GM20000 (cell line): ENCODE measurements at regions not wholly inside any gene's neighbourhood (a gene's known extent, or its start where the extent isn't known, plus 50 kb on each side); places are given as distances from the start of the nearest gene placed in this dataset.
A peak's percentile ranks its signal among the peaks of the same experiment; 100 is the strongest.

Experiments used
- DNase-seq: peaks from one replicate; pipeline ENCODE4 v3.0.0; 2012; ENCODE audit warnings: low spot score
- TF ChIP-seq, protein P1 (sequence below): IDR thresholded peaks from 2 replicates; pipeline ENCODE4 v1.5.1; 2012; ENCODE audit warnings: mild to moderate bottlenecking, control low read depth; ENCODE audit errors: extremely low read depth, missing control alignments

DNA sequence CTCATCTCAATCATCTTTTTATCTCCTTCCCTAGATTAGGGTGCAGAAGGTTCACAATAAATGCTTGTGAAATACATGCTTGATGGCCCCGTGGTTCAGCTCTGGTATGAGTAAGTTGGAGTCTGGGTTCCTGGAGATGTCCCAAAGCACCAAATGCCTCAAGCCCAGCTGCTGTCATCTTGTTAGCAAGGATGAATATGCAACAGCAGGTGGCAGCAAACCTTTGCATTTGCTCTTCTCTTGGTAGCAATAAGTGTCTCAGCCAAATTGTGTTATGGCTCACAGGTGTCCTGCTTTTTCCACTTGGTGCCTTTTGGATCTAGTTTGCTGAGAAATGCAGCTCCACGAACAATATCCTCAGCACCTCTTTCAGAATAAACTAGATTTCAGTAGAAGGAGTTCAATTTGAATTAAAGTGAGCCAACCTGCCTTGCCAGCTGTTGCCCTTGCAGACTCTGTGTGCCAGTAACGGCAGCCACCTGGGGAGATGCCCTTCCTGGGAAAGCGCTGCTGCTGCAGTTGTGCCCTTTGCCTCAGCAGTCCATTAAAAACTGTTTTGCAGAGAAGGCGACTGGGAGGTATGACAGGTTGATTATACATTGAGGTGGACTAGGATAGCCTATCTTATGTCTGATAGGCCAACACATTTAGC is 417.3 kb downstream of the SNAPC1 start:
- peak; percentile 38 for DNase-seq

DNA sequence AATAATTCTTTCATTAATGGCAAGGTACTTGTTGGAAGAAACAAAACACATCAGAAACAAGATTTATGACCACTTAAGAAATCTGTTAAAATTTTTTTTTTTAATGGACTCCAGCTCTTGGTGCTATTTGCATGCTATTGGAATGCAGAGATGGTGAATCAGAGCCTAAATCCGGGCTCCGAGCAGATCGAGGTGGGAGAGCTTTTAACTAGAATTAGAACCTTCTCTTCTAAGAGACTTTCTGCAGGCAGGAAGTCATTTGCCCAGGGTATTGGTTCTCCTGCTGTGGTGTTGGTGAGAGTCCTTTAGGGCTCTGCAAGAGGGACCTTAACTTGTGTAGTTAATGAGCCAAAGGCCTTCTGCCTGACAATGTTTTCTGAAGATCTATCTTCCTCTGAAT is 419.4 kb downstream of the SNAPC1 start:
- TF ChIP-seq, protein P1, sequence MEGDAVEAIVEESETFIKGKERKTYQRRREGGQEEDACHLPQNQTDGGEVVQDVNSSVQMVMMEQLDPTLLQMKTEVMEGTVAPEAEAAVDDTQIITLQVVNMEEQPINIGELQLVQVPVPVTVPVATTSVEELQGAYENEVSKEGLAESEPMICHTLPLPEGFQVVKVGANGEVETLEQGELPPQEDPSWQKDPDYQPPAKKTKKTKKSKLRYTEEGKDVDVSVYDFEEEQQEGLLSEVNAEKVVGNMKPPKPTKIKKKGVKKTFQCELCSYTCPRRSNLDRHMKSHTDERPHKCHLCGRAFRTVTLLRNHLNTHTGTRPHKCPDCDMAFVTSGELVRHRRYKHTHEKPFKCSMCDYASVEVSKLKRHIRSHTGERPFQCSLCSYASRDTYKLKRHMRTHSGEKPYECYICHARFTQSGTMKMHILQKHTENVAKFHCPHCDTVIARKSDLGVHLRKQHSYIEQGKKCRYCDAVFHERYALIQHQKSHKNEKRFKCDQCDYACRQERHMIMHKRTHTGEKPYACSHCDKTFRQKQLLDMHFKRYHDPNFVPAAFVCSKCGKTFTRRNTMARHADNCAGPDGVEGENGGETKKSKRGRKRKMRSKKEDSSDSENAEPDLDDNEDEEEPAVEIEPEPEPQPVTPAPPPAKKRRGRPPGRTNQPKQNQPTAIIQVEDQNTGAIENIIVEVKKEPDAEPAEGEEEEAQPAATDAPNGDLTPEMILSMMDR = no peak
- DNase-seq = no peak

More for the DNA sequence above, 417.3 kb downstream of the SNAPC1 start:
- TF ChIP-seq, protein P1 = peak; percentile 39

DNA sequence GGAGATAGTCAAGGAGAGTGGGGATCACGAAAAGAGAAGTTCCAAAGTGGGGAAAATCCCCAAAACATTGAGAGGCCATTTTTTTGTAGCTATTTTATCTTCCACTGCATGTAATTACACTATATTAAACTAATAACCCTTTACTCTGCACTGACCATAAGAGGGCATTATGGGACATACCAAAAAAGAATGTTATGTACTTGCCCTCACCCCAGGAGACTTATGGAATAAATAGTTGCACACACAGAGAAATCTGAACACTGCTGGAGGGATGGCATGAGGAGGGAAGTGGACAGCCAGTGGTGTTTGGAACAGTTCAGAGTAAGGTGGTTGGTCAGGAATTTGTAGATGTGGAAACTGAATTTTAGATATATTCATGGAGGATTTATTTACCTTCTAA is 422.9 kb downstream of the SNAPC1 start:
- DNase-seq = no peak
- TF ChIP-seq, protein P1 = no peak

DNA sequence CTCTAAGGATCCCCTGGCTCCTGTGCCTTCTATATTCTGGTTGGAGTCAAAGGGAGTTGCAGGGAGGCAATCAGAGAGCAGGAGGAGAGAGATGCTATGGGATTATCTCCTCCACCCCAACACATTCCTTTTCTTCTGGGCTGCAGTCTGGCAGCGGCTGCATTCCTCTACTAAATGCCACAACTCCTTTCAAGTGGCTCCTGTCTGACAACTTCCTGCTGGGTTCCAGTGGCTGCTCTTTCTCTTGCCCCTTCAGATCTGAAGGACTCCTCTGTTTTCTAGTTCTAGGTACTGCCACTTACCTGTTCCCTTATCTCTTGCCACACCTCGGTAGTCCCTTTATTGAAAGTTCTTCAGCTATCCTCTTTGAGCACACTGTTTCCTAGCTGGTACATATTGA is 425.0 kb downstream of the SNAPC1 start:
- no peak for DNase-seq
- TF ChIP-seq, protein P1 = no peak

DNA sequence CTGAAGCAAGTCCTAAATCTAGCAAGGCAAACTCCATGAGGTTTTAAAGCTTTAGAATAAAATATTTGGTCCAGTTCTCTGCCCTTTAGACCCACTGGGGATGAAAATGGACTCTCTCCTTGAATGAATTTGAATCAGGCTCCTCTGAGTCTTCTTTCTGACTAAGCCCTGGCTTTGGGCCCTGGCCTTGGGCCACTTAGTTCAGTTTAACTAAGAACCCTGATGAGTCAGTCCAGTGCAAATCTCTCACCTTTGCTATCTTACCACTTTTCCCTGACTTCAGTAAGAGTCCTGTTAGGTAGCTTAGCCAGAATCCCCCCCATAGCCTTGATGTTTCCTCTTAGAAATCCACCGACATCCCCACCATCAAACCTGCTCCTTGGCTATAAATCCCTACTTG is 427.5 kb downstream of the SNAPC1 start:
- TF ChIP-seq, protein P1 = no peak
- DNase-seq = no peak

DNA sequence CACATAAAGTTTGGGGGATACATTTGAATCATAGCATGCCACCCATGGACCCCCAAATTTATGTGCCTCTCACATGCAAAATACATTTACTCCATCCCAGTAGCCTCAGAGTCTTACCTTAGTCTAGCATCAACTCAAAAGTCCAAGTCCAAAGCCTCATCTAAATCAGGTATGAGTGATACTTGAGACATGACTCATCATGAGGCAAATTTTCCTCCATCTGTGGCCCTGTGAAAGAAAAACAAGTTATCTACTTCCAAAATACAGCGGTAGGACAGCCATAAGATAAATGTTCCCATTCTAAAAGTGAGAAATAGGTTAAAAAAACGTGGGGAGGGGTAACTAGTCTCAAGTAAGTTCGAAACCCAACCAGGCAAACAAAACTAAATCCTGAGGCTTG is 444.2 kb downstream of the SNAPC1 start:
- no peak for DNase-seq
- TF ChIP-seq, protein P1 = no peak

DNA sequence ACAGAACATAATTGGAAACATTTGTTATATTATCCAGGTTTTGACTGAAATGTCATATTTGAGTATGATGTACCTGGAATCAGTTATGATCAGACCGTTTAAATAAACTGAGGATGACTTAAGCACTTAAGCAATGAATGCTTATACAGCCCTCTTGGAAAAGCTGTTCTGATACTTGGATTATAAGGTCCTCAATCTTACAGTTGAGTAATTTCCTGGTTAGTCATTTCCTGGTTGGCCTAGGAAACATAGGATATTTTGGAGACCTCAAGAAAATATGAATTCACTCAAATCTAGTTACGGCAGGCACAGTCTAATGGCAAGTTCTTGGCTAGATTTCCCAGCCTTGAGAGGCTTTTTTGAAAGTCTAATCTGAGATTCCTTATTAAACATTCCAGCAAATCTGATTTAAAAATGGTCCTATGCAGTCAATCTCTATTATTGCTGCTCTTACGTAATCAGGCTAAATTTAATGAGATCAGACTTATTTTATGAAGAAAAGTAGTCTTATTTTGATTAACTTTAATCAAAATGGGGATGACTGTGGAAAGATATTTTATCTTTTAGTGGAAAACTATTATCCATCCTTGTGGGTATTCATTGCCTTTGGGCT is 447.2 kb downstream of the SNAPC1 start:
- TF ChIP-seq, protein P1 = no peak
- no peak for DNase-seq
